Activated CD8-positive, alpha-beta memory T cell treated with anti-CD3 and anti-CD28 coated beads, Interleukin-2, amount 10 ng/mL, durations not matched to agents 7 days and 5 days (primary cell): ENCODE measurements at regions not wholly inside any gene's neighbourhood (a gene's known extent, or its start where the extent isn't known, plus 50 kb on each side); places are given as distances from the start of the nearest gene placed in this dataset.

ENCODE experiments used
- ATAC-seq: fragments of 150-1000 bp; cut with Tn5 transposase; one replicate; pipeline ENCODE4 v1.10.0; 2021; ENCODE audit warnings: moderate library complexity
- CTCF ChIA-PET: fragments of 350-600 bp; sonication (Branson Sonifier 250); formaldehyde crosslinking; loops from one replicate; lab custom pipeline; 2021; ENCODE audit warnings: antibody characterized with exemption; lab: Charles Lee
- DNase-seq: peaks from one replicate; pipeline ENCODE4 v3.0.0-alpha.2; 2020
- H3K27ac Mint-ChIP-seq: one replicate; pipeline ENCODE4 v1.8.0; 2021; ENCODE audit warnings: mild to moderate bottlenecking, mixed read lengths
- H3K27me3 Mint-ChIP-seq: one replicate; pipeline ENCODE4 v1.8.0; 2021; ENCODE audit warnings: mixed read lengths
- H3K36me3 Mint-ChIP-seq: one replicate; pipeline ENCODE4 v1.8.0; 2021; ENCODE audit warnings: mild to moderate bottlenecking, mixed read lengths
- H3K4me1 Mint-ChIP-seq: one replicate; pipeline ENCODE4 v1.8.0; 2021; ENCODE audit warnings: mixed read lengths
- H3K4me3 Mint-ChIP-seq: one replicate; pipeline ENCODE4 v1.8.0; 2021; ENCODE audit warnings: mild to moderate bottlenecking, moderate library complexity, mixed read lengths
- H3K9me3 Mint-ChIP-seq: one replicate; pipeline ENCODE4 v1.8.0; 2022; ENCODE audit warnings: low read depth, mixed read lengths

GRCh38 chr1:177573901-177574300 lies 396.0 kb downstream of the SEC16B start:
- DNase-seq = no peak
- no peaks in the 10 kb centered on the region for H3K27me3 Mint-ChIP-seq
- ATAC-seq = no peak

DNA sequence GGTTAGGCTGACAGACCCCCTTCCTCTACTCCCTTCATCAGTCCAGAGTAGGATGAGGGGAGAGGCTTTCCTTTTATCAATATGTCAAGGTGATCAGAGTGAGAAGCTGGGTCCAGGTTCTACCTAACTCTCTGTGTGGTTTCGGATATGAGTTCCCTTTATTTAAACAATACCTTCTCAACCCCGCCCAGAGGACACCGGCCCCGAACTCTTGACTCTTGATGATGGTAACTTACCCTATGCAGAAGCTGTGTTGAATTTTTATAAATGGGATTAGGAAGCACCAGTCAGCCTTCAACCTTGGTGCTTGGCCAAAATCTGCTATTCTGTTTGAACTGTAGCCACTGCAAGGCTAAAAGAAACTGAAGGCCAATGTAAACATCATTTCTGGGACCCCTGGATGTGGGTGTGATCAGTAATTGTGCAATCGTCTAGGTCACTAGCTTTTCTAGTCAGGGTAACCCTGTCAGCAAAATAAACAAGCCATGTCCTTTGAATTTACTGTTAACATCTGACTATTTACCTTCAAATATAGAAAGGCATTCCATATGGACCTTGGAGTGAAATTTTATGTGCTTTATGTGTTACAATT lies 398.3 kb downstream of the SEC16B start:
- no peak overlapping the region for H3K27ac Mint-ChIP-seq
- peaks cover 3% of the 10 kb centered on the region for H3K9me3 Mint-ChIP-seq
- ATAC-seq = no peak
- DNase-seq = no peak
- H3K4me3 Mint-ChIP-seq = no peak overlapping the region
- CTCF ChIA-PET = no interaction called here
- no peaks in the 10 kb centered on the region for H3K27me3 Mint-ChIP-seq
- no peaks in the 10 kb centered on the region for H3K36me3 Mint-ChIP-seq
- no peaks in the 10 kb centered on the region for H3K4me1 Mint-ChIP-seq

More at GRCh38 chr1:177573901-177574300, 396.0 kb downstream of the SEC16B start:
- Mint-ChIP-seq H3K36me3 (no peaks in the 10 kb centered on the region), H3K27ac (no peak overlapping the region), H3K4me3 (no peak overlapping the region), H3K4me1 (no peaks in the 10 kb centered on the region), H3K9me3 (peaks cover 3% of the 10 kb centered on the region)
- CTCF ChIA-PET = no interaction called here

DNA sequence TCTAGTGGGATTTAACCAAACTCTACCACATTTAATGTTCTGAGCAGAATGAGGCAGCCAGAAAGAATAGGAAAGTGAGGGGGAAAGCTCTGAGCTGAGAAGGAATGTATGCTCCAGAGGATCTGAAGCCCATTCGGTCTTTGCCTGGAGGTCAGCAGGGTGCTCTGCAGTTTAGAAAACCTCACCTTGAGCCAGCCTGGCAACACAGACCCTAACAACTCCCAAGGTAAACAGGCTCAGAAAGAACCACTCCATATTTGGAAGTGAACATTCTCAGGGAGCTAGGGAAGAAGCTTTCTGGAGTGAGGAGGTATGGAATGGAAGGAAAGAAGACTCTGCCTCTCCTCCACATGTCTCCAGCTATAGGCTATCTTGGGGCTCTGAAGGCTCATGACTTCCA lies 398.8 kb downstream of the SEC16B start:
- H3K9me3 Mint-ChIP-seq = peaks cover 3% of the 10 kb centered on the region
- no peak overlapping the region for H3K27ac Mint-ChIP-seq
- CTCF ChIA-PET = no interaction called here
- H3K27me3 Mint-ChIP-seq = no peaks in the 10 kb centered on the region
- no peak for ATAC-seq
- H3K4me3 Mint-ChIP-seq = no peak overlapping the region
- no peaks in the 10 kb centered on the region for H3K4me1 Mint-ChIP-seq
- no peaks in the 10 kb centered on the region for H3K36me3 Mint-ChIP-seq
- no peak for DNase-seq

- Mint-ChIP-seq H3K27ac (no peak overlapping the region), H3K36me3 (no peaks in the 10 kb centered on the region), H3K9me3 (peaks cover 3% of the 10 kb centered on the region), H3K27me3 (no peaks in the 10 kb centered on the region), H3K4me3 (no peak overlapping the region), H3K4me1 (no peaks in the 10 kb centered on the region)
- CTCF ChIA-PET = no interaction called here
- DNase-seq (no peak), ATAC-seq (no peak)
Measured at GRCh38 chr1:177569476-177569875, 398.7 kb downstream of the BRINP2 start.

DNA sequence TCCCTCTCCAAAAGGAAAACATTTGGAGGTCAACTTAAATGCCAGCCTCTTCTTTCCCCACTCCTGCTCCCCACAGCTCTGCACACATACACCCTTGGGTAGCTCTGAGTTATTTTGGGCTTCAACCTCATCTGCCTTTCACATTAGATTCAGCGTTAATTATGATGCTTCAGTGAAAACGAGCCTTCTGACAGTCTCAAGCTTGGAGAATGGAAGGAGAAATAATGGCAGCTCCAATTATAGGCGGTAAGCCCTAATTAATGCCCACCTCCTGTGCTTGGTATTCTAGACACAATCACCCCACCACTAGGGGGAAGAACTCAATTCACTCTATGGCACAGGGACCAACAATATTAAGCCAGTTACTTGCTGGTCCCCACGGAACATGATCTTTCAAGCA lies 397.9 kb downstream of the BRINP2 start:
- no peaks in the 10 kb centered on the region for H3K36me3 Mint-ChIP-seq
- H3K4me3 Mint-ChIP-seq = no peak overlapping the region
- no peak overlapping the region for H3K27ac Mint-ChIP-seq
- DNase-seq = no peak
- H3K4me1 Mint-ChIP-seq = no peaks in the 10 kb centered on the region
- H3K27me3 Mint-ChIP-seq = no peaks in the 10 kb centered on the region
- CTCF ChIA-PET = no interaction called here
- peaks cover 3% of the 10 kb centered on the region for H3K9me3 Mint-ChIP-seq
- ATAC-seq = no peak

DNA sequence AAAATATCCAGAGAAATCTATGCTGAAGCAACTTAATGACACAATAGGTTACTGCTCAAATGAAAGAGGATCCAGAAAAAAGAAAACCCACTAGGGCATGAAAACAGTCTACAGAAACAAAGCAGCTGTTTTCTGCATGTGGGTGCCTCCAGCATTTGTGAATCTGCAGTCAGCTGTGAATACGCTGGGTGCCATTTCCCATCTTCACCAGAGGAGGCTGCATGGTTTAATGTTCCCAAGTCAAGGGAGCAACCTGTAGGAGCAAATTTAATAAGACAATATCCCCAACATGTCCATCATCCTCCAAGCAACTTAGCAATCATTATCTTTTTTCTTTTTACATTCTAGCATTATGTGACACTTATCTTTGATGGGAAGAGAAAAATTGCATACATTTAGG lies 396.6 kb downstream of the BRINP2 start:
- ATAC-seq = no peak
- H3K4me1 Mint-ChIP-seq = no peaks in the 10 kb centered on the region
- peaks cover 2% of the 10 kb centered on the region for H3K9me3 Mint-ChIP-seq
- no peaks in the 10 kb centered on the region for H3K27me3 Mint-ChIP-seq
- H3K4me3 Mint-ChIP-seq = no peak overlapping the region
- DNase-seq = no peak
- H3K36me3 Mint-ChIP-seq = no peaks in the 10 kb centered on the region
- no peak overlapping the region for H3K27ac Mint-ChIP-seq
- CTCF ChIA-PET = no interaction called here

DNA sequence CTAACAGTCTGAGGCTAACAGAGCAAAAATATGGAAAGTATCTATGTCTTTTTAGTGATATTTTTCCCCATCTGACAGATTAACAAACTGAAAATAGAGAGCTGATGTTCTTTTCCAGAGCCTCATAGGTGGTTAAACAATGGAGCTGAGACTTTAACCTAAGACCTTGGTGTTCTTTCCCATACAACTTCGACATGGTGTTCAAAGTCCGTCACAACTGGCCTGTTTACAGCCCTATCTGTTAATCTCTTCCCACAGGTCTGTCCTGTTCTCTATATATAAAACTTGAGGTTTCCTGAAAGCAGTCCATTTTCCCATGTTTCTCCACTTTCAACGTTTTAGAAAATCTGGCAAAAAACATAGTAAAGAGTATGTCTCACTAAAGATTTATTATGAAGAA lies 395.7 kb downstream of the BRINP2 start:
- Mint-ChIP-seq H3K9me3 (peaks cover 7% of the 10 kb centered on the region), H3K36me3 (no peaks in the 10 kb centered on the region), H3K27ac (no peak overlapping the region), H3K4me3 (no peak overlapping the region), H3K27me3 (no peaks in the 10 kb centered on the region), H3K4me1 (no peaks in the 10 kb centered on the region)
- no peak for DNase-seq
- no peak for ATAC-seq
- CTCF ChIA-PET = no interaction called here

GRCh38 chr1:177561436-177561835 lies 390.7 kb downstream of the BRINP2 start:
- CTCF ChIA-PET = no interaction called here
- H3K4me3 Mint-ChIP-seq = no peak overlapping the region
- no peaks in the 10 kb centered on the region for H3K36me3 Mint-ChIP-seq

GRCh38 chr1:177558372-177558771 lies 387.6 kb downstream of the BRINP2 start:
- Mint-ChIP-seq H3K4me3 (no peak overlapping the region), H3K4me1 (no peaks in the 10 kb centered on the region), H3K9me3 (peaks cover 11% of the 10 kb centered on the region), H3K36me3 (no peaks in the 10 kb centered on the region), H3K27ac (no peak overlapping the region), H3K27me3 (no peaks in the 10 kb centered on the region)
- no peak for ATAC-seq
- no peak for DNase-seq
- CTCF ChIA-PET = no interaction called here

More at GRCh38 chr1:177561436-177561835, 390.7 kb downstream of the BRINP2 start:
- Mint-ChIP-seq H3K27me3 (no peaks in the 10 kb centered on the region), H3K9me3 (peaks cover 11% of the 10 kb centered on the region), H3K27ac (no peak overlapping the region), H3K4me1 (no peaks in the 10 kb centered on the region)
- DNase-seq (no peak), ATAC-seq (no peak)

GRCh38 chr1:177556163-177556562 lies 385.4 kb downstream of the BRINP2 start:
- no peak for DNase-seq
- peaks cover 4% of the 10 kb centered on the region for H3K9me3 Mint-ChIP-seq
- H3K36me3 Mint-ChIP-seq = no peaks in the 10 kb centered on the region
- no peak for ATAC-seq
- H3K27ac Mint-ChIP-seq = no peak overlapping the region
- H3K4me3 Mint-ChIP-seq = no peak overlapping the region
- CTCF ChIA-PET = no interaction called here
- no peaks in the 10 kb centered on the region for H3K4me1 Mint-ChIP-seq
- no peaks in the 10 kb centered on the region for H3K27me3 Mint-ChIP-seq

DNA sequence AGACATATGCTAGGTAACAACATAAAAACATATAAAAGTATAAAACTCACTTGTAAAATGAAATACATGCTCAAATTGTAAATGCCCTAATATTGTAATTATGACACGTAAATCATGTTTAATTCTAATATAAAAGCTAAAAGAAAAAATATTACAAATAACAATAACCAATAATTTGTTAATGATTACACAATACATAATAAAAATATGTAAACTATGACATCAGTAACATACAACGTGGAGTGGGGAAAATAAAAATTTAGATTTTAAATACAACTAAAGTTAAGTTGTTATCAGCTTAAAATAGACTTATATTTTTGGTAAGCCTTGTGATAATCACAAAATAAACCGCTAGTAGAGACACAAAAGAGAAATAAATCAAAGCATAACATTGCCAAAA lies 376.4 kb downstream of the BRINP2 start:
- H3K9me3 Mint-ChIP-seq = no peaks in the 10 kb centered on the region
- ATAC-seq = no peak

DNA sequence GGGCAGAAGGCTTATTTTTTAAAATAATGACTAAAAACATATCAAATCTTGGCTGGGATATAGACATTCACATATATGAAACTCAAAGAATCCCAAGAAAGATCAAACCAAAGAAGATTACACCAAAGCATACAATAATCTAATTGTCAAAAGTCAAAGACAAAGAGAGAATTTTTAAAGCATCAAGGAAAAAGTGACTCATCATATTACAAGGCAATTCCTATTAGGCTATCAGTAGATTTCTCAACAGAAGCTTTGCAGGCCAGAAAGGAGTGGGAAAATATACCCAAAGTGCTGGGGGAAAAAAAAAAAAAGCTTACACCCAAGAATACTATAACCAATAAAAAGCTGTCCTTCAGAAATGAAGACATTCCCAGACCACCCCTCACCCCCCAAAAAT lies 375.6 kb downstream of the BRINP2 start:
- Mint-ChIP-seq H3K4me3 (no peak overlapping the region), H3K27me3 (no peaks in the 10 kb centered on the region), H3K9me3 (no peaks in the 10 kb centered on the region), H3K36me3 (no peaks in the 10 kb centered on the region), H3K27ac (no peak overlapping the region), H3K4me1 (no peaks in the 10 kb centered on the region)
- no peak for ATAC-seq
- CTCF ChIA-PET = no interaction called here
- DNase-seq = no peak

More for the DNA sequence above, 376.4 kb downstream of the BRINP2 start:
- Mint-ChIP-seq H3K27ac (no peak overlapping the region), H3K36me3 (no peaks in the 10 kb centered on the region), H3K27me3 (no peaks in the 10 kb centered on the region), H3K4me3 (no peak overlapping the region), H3K4me1 (no peaks in the 10 kb centered on the region)
- no peak for DNase-seq
- CTCF ChIA-PET = no interaction called here

DNA sequence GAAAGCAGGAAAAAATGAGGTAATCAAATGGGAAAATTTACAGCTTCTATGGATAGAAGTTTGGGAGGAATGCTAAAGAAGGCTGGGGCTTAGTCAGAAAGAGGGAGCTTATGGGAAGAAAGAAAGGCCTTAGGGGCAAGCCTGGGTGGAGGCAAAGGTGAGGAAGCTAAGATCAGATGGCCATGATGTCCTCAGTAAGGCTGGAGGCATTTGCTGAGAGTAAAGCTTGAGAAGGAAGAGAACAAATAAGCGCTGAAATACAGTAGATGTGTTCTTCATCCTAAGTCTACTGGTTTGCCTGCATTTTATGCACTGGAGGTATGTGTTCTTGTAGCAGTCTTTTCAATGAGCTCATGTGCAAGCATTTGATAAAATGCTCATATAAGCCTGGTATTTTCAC lies 355.4 kb downstream of the BRINP2 start:
- H3K4me1 Mint-ChIP-seq = no peaks in the 10 kb centered on the region

GRCh38 chr1:177525176-177525575 lies 354.4 kb downstream of the BRINP2 start:
- DNase-seq (no peak), ATAC-seq (no peak)
- no peaks in the 10 kb centered on the region for H3K4me1 Mint-ChIP-seq
- H3K27ac Mint-ChIP-seq = no peak overlapping the region
- no peaks in the 10 kb centered on the region for H3K36me3 Mint-ChIP-seq
- H3K27me3 Mint-ChIP-seq = no peaks in the 10 kb centered on the region
- H3K9me3 Mint-ChIP-seq = peaks cover 3% of the 10 kb centered on the region
- CTCF ChIA-PET = no interaction called here
- no peak overlapping the region for H3K4me3 Mint-ChIP-seq

More for the DNA sequence above, 355.4 kb downstream of the BRINP2 start:
- ATAC-seq = no peak
- CTCF ChIA-PET = no interaction called here
- Mint-ChIP-seq H3K9me3 (peaks cover 5% of the 10 kb centered on the region), H3K27ac (no peak overlapping the region), H3K36me3 (no peaks in the 10 kb centered on the region), H3K27me3 (no peaks in the 10 kb centered on the region), H3K4me3 (no peak overlapping the region)
- no peak for DNase-seq

- no peak for DNase-seq
- Mint-ChIP-seq H3K4me1 (no peaks in the 10 kb centered on the region), H3K36me3 (no peaks in the 10 kb centered on the region), H3K9me3 (peaks cover 4% of the 10 kb centered on the region), H3K27me3 (no peaks in the 10 kb centered on the region), H3K27ac (no peak overlapping the region), H3K4me3 (no peak overlapping the region)
- no peak for ATAC-seq
- CTCF ChIA-PET = no interaction called here
Measured at GRCh38 chr1:177517546-177517945, 346.8 kb downstream of the BRINP2 start.
